CD4-positive, CD25-positive, alpha-beta regulatory T cell (primary cell): ENCODE measurements at regions not wholly inside any gene's neighbourhood (a gene's known extent, or its start where the extent isn't known, plus 50 kb on each side); places are given as distances from the start of the nearest gene placed in this dataset.
"Not testable (repeated sequence)": the region's sequence is repeated elsewhere in the genome, so short reads cannot be mapped to it uniquely, and the experiment has no call there.

ENCODE experiments used
- ATAC-seq, 2 donors: fragments of 150-1000 bp; cut with Tn5 transposase; one replicate each; pipeline ENCODE4 v1.10.0; 2021; ENCODE audit warnings: low read depth in 2 of 2, moderate number of reproducible peaks in 2 of 2, moderate library complexity in 1 of 2
- DNase-seq, 3 donors: peaks; one replicate each; pipeline versions ENCODE4 v3.0.0 to v3.0.0-alpha.2; 2012 to 2022; ENCODE audit warnings: mixed read lengths in 1 of 3
- H3K27ac ChIP-seq: one replicate; pipeline ENCODE4 v1.7.0; 2013; ENCODE audit warnings: mild to moderate bottlenecking, low read length; ENCODE audit not compliant: insufficient read depth, poor library complexity, severe bottlenecking
- H3K27me3 ChIP-seq: one replicate; pipeline ENCODE4 v1.7.0; 2013; ENCODE audit warnings: low read length; ENCODE audit not compliant: control insufficient read depth, insufficient read depth
- H3K36me3 ChIP-seq: one replicate; pipeline ENCODE4 v1.7.0; 2013; ENCODE audit warnings: mild to moderate bottlenecking, low read length, moderate library complexity; ENCODE audit not compliant: control insufficient read depth, insufficient read depth
- H3K4me1 ChIP-seq: 2 replicates; pipeline ENCODE4 v1.7.0; 2013; ENCODE audit warnings: mild to moderate bottlenecking, low read length; ENCODE audit not compliant: insufficient read depth, control insufficient read depth, poor library complexity, severe bottlenecking
- H3K4me3 ChIP-seq: one replicate; pipeline ENCODE4 v1.7.0; 2013; ENCODE audit warnings: low read depth, mild to moderate bottlenecking, low read length, moderate library complexity
- H3K9me3 ChIP-seq, 2 experiments: 1 replicate in 1 of 2; 2 replicates in 1 of 2; pipeline ENCODE4 v1.7.0; 2013; ENCODE audit warnings: low read length in 2 of 2, mild to moderate bottlenecking in 1 of 2, moderate library complexity in 1 of 2; ENCODE audit not compliant: control insufficient read depth in 2 of 2
- H3K27ac Mint-ChIP-seq, 3 donors: one replicate each; pipeline ENCODE4 v1.8.0; 2020 to 2022; ENCODE audit warnings: mild to moderate bottlenecking in 3 of 3, mixed read lengths in 3 of 3, moderate library complexity in 2 of 3
- H3K27me3 Mint-ChIP-seq: one replicate; pipeline ENCODE4 v1.8.0; 2022; ENCODE audit warnings: mild to moderate bottlenecking, mixed read lengths
- H3K36me3 Mint-ChIP-seq: one replicate; pipeline ENCODE4 v1.8.0; 2020; ENCODE audit warnings: mixed read lengths
- H3K4me1 Mint-ChIP-seq, 4 donors: one replicate each; pipeline ENCODE4 v1.8.0; 2020 to 2022; ENCODE audit warnings: mixed read lengths in 4 of 4, mild to moderate bottlenecking in 1 of 4
- H3K4me3 Mint-ChIP-seq, 4 donors: one replicate each; pipeline ENCODE4 v1.8.0; 2020 to 2022; ENCODE audit warnings: mild to moderate bottlenecking in 4 of 4, mixed read lengths in 4 of 4, moderate library complexity in 3 of 4
- H3K9me3 Mint-ChIP-seq, 7 donors: one replicate each; pipeline ENCODE4 v1.8.0; 2020 to 2022; ENCODE audit warnings: mixed read lengths in 7 of 7, mild to moderate bottlenecking in 3 of 7, moderate library complexity in 2 of 7

- no peaks in the 10 kb centered on the region for H3K36me3 ChIP-seq
- no peaks in the 10 kb centered on the region for H3K9me3 ChIP-seq
- Mint-ChIP-seq H3K4me1 (peaks cover 0 to 2% (median under 1%) of the 10 kb centered on the region in 4 donors), H3K27me3 (peaks cover 56% of the 10 kb centered on the region), H3K4me3 (no peak overlapping the region), H3K27ac (no peak overlapping the region), H3K9me3 (peaks cover 0 to 4% (median 0%) of the 10 kb centered on the region in 7 donors), H3K36me3 (no peaks in the 10 kb centered on the region)
- peaks cover 8% of the 10 kb centered on the region for H3K27me3 ChIP-seq
- DNase-seq (no peak), ATAC-seq (no peak)
- H3K4me3 ChIP-seq, result no peak overlapping the region
- no peaks in the 10 kb centered on the region for H3K4me1 ChIP-seq
- H3K27ac ChIP-seq, result no peak overlapping the region
Measured at GRCh38 chr5:138695781-138696180, 57.4 kb upstream of the CTNNA1 start.

DNA sequence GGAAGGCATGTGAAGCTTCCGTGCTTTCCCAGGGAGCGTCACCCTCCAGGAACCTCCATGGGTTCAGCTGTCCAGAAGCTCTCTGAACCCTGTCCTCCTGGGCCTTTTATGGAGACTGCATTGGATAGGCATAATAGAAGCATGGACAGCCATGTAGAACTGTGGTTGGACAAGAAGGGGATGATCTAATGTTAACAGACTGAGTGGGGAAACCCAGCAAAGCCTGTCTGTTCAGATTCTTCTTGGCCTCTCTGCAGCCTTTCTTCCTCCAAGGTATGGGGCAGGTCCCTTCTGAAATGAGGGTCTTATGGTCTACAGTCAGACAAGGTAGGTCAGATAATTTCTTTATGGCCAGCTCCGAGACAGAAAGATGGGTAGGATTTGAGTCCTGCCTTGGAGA, 59.1 kb upstream of the CTNNA1 start:
- H3K36me3 Mint-ChIP-seq, result no peaks in the 10 kb centered on the region
- peaks cover 5% of the 10 kb centered on the region for H3K27me3 ChIP-seq
- H3K4me3 ChIP-seq, result no peak overlapping the region
- H3K9me3 ChIP-seq, result no peaks in the 10 kb centered on the region
- H3K9me3 Mint-ChIP-seq, result peaks cover 0 to 4% (median 0%) of the 10 kb centered on the region in 7 donors
- no peak overlapping the region for H3K4me3 Mint-ChIP-seq
- H3K4me1 ChIP-seq, result no peaks in the 10 kb centered on the region
- DNase-seq, result no peak
- no peak for ATAC-seq
- no peaks in the 10 kb centered on the region for H3K36me3 ChIP-seq
- no peak overlapping the region for H3K27ac Mint-ChIP-seq
- H3K27ac ChIP-seq, result no peak overlapping the region
- peaks cover 45% of the 10 kb centered on the region for H3K27me3 Mint-ChIP-seq
- H3K4me1 Mint-ChIP-seq, result peaks cover 0 to 2% (median under 1%) of the 10 kb centered on the region in 4 donors

DNA sequence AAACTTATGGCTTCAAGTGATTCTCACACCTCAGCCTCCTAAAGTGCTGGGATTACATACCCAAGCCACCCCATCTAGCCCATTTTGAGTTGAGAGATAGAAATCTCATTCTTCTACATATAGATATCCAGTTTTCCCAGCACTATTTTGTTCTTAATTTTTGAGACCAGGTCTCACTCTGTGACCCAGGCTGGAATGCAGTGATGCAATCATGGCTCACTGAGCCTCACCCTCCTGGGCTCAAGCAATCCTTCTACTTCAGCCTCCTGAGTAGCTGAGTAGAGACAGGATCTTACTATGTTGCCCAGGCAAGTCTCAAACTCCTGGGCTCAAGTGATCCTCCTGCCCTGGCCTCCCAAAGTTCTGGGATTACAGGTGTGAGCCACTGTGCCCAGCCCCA, 60.9 kb upstream of the CTNNA1 start:
- H3K4me3 ChIP-seq, result no peak overlapping the region
- DNase-seq (no peak), ATAC-seq (no peak)
- no peak overlapping the region for H3K27ac Mint-ChIP-seq
- no peak overlapping the region for H3K4me3 Mint-ChIP-seq
- H3K4me1 Mint-ChIP-seq, result peaks cover 0 to 2% (median 0%) of the 10 kb centered on the region in 4 donors
- H3K4me1 ChIP-seq, result no peaks in the 10 kb centered on the region
- peaks cover 36% of the 10 kb centered on the region for H3K27me3 Mint-ChIP-seq
- no peaks in the 10 kb centered on the region for H3K36me3 ChIP-seq
- H3K36me3 Mint-ChIP-seq, result no peaks in the 10 kb centered on the region
- H3K9me3 ChIP-seq, result no peaks in the 10 kb centered on the region
- H3K27ac ChIP-seq, result no peak overlapping the region
- peaks cover 4% of the 10 kb centered on the region for H3K27me3 ChIP-seq
- peaks cover 0 to 7% (median 1%) of the 10 kb centered on the region in 7 donors for H3K9me3 Mint-ChIP-seq

GRCh38 chr5:138686668-138687067, 66.6 kb upstream of the CTNNA1 start:
- Histone ChIP-seq H3K36me3 (no peaks in the 10 kb centered on the region), H3K4me1 (no peaks in the 10 kb centered on the region), H3K4me3 (no peak overlapping the region), H3K27ac (no peak overlapping the region), H3K9me3 (no peaks in the 10 kb centered on the region), H3K27me3 (peaks cover 6% of the 10 kb centered on the region)
- H3K9me3 Mint-ChIP-seq, result peaks cover 0 to 22% (median 1%) of the 10 kb centered on the region in 7 donors
- ATAC-seq (no peak), DNase-seq (no peak)
- no peaks in the 10 kb centered on the region for H3K36me3 Mint-ChIP-seq
- no peak overlapping the region for H3K4me3 Mint-ChIP-seq
- peaks cover 18% of the 10 kb centered on the region for H3K27me3 Mint-ChIP-seq
- H3K4me1 Mint-ChIP-seq, result peaks cover 0 to 3% (median under 1%) of the 10 kb centered on the region in 4 donors
- H3K27ac Mint-ChIP-seq, result no peak overlapping the region

GRCh38 chr5:138685193-138685745, 68.0 kb upstream of the CTNNA1 start:
- H3K36me3 ChIP-seq, result no peaks in the 10 kb centered on the region
- no peak for ATAC-seq
- DNase-seq, result no peak
- Mint-ChIP-seq H3K36me3 (no peaks in the 10 kb centered on the region), H3K4me1 (peaks cover 0 to 3% (median 0%) of the 10 kb centered on the region in 4 donors), H3K9me3 (peaks cover 0 to 29% (median 1%) of the 10 kb centered on the region in 7 donors), H3K27ac (no peak overlapping the region), H3K27me3 (peaks cover 20% of the 10 kb centered on the region), H3K4me3 (no peak overlapping the region)
- H3K9me3 ChIP-seq, result no peaks in the 10 kb centered on the region
- peaks cover 6% of the 10 kb centered on the region for H3K27me3 ChIP-seq
- no peaks in the 10 kb centered on the region for H3K4me1 ChIP-seq
- no peak overlapping the region for H3K4me3 ChIP-seq
- no peak overlapping the region for H3K27ac ChIP-seq

GRCh38 chr5:138682462-138682861, 70.8 kb upstream of the CTNNA1 start:
- H3K4me1 Mint-ChIP-seq, H3K27ac ChIP-seq, DNase-seq, H3K36me3 Mint-ChIP-seq, H3K27me3 ChIP-seq, H3K9me3 ChIP-seq, H3K36me3 ChIP-seq, H3K27ac Mint-ChIP-seq, H3K4me1 ChIP-seq, H3K4me3 Mint-ChIP-seq, ATAC-seq, H3K4me3 ChIP-seq: not testable (repeated sequence)
- Mint-ChIP-seq H3K9me3 (peaks cover 0 to 33% (median 3%) of the 10 kb centered on the region in 7 donors), H3K27me3 (peaks cover 27% of the 10 kb centered on the region)

GRCh38 chr5:138678826-138679225, 74.4 kb upstream of the CTNNA1 start:
- ATAC-seq, H3K27ac ChIP-seq, H3K4me1 ChIP-seq, H3K36me3 ChIP-seq, H3K4me3 Mint-ChIP-seq, H3K4me3 ChIP-seq, H3K27me3 ChIP-seq, H3K36me3 Mint-ChIP-seq, DNase-seq, H3K4me1 Mint-ChIP-seq, H3K27ac Mint-ChIP-seq: not testable (repeated sequence)
- H3K9me3 ChIP-seq, result peaks cover 9 to 10% of the 10 kb centered on the region in 2 experiments
- H3K9me3 Mint-ChIP-seq, result peaks cover 3 to 40% (median 7%) of the 10 kb centered on the region in 7 donors
- H3K27me3 Mint-ChIP-seq, result peaks cover 46% of the 10 kb centered on the region

GRCh38 chr5:138677782-138678181, 75.4 kb upstream of the CTNNA1 start:
- H3K4me3 Mint-ChIP-seq, result no peak overlapping the region
- peaks cover 3 to 38% (median 6%) of the 10 kb centered on the region in 7 donors for H3K9me3 Mint-ChIP-seq
- H3K9me3 ChIP-seq, result peaks cover 10 to 13% of the 10 kb centered on the region in 2 experiments
- H3K4me1 Mint-ChIP-seq, result no peaks in the 10 kb centered on the region
- peaks cover 42% of the 10 kb centered on the region for H3K27me3 Mint-ChIP-seq
- no peaks in the 10 kb centered on the region for H3K36me3 ChIP-seq
- no peaks in the 10 kb centered on the region for H3K36me3 Mint-ChIP-seq
- no peak overlapping the region for H3K27ac ChIP-seq
- H3K27ac Mint-ChIP-seq, result no peak overlapping the region
- no peak for ATAC-seq
- DNase-seq, result no peak
- H3K27me3 ChIP-seq, result peaks cover 7% of the 10 kb centered on the region
- no peak overlapping the region for H3K4me3 ChIP-seq
- no peaks in the 10 kb centered on the region for H3K4me1 ChIP-seq
